Heart right ventricle (tissue), 16 donors: ENCODE measurements at regions not wholly inside any gene's neighbourhood (a gene's known extent, or its start where the extent isn't known, plus 50 kb on each side); places are given as distances from the start of the nearest gene placed in this dataset.

Experiments used
- ATAC-seq, 8 donors: fragments of 200-7000 bp; cut with Tn5 transposase; one replicate each; pipeline ENCODE4 v1.9.1; 2020; ENCODE audit warnings: mild to moderate bottlenecking in 8 of 8, moderate library complexity in 8 of 8, moderate number of reproducible peaks in 1 of 8
- DNase-seq, 2 donors: peaks; one replicate each; pipeline ENCODE4 v3.0.0-alpha.2; 2020
- H3K27ac ChIP-seq, 10 donors: fragments of 200-600 bp; sonication (generic) in 2 of 10; one replicate each; pipeline versions ENCODE4 v1.5.0 to v1.8.0; 2020 to 2022; ENCODE audit warnings: mild to moderate bottlenecking in 3 of 10
- H3K27me3 ChIP-seq, 7 donors: fragments of 200-600 bp; one replicate each; pipeline ENCODE4 v1.8.0; 2021 to 2022; ENCODE audit warnings: mild to moderate bottlenecking in 2 of 7
- H3K36me3 ChIP-seq, 9 donors: fragments of 200-600 bp; sonication (generic) in 1 of 9; one replicate each; pipeline versions ENCODE4 v1.5.0 to v1.8.0; 2020 to 2022; ENCODE audit warnings: mild to moderate bottlenecking in 2 of 9
- H3K4me1 ChIP-seq, 9 donors: fragments of 200-600 bp; sonication (generic) in 1 of 9; one replicate each; pipeline versions ENCODE4 v1.5.0 to v1.8.0; 2020 to 2022; ENCODE audit warnings: mild to moderate bottlenecking in 4 of 9
- H3K4me3 ChIP-seq, 10 donors: fragments of 200-600 bp; sonication (generic) in 2 of 10; one replicate each; pipeline versions ENCODE4 v1.5.0 to v1.8.0; 2020 to 2022; ENCODE audit warnings: mild to moderate bottlenecking in 7 of 10, moderate library complexity in 2 of 10
- H3K9me3 ChIP-seq, 11 donors: fragments of 200-600 bp in 10 of 11; sonication (generic) in 2 of 11; one replicate each; pipeline versions ENCODE4 v1.5.0 to v1.8.0; 2013 to 2022; ENCODE audit warnings: mild to moderate bottlenecking in 2 of 11, control low read depth in 1 of 11, moderate library complexity in 1 of 11
- CTCF ChIP-seq, 9 donors: fragments of 200-600 bp; sonication (generic) in 2 of 9; IDR thresholded peaks; one replicate each; pipeline versions ENCODE4 v1.5.0 to v1.8.0; 2021 to 2022; ENCODE audit warnings: antibody characterized with exemption in 9 of 9, mild to moderate bottlenecking in 5 of 9, moderate library complexity in 1 of 9
- WGBS, 2 donors: extraction: QIAGEN DNeasy Blood & Tissue Kit; methylation state at CpG; one replicate each; pipeline ENCODE4 v1.1.7; 2013; ENCODE audit warnings: inconsistent platforms in 1 of 2; 5-methylcytosine and 5-hydroxymethylcytosine counted together
- intact Hi-C, 10 donors: fragments of 100-400 bp; cut with DNase I; formaldehyde crosslinking; loops; one replicate each; pipeline versions ENCODE4 v1.11.1 to v1.14.2; 2022
- donor health status: Arrhythmogenic right ventricular cardiomyopathy.
- donor health status: ischemic (EF 13 %, LVEDD 7.1; RV severe dilation, severe dysfunction).
- donor health status: healthy with polysubstance abuse.
- donor health status: DM: no; HTN: yes; CAD: no.
- donor health status: DM: no; HTN: no; CAD: no.
- donor health status: ischemic (EF 25% LVEDD 6.9; RV normal size, moderate dysfunction).
- donor health status: ischemic (EF 25% LVEDD 5.7; RV mildly dilated, moderate dysfunction).
- donor health status: healthy.
- donor health status: DM: yes; HTN: yes; CAD: no.
- donor health status: Ischemic cardiomyopathy.
- donor health status: ischemic (EF 35%, LVEDD 5.7; RV mildly dilated, moderate dysfunction).
- donor health status: nonischemic (EF 11% LVEDD 7.7; RV severe dilation, severe dysfunction).
- donor health status: DM: yes; HTN: yes; CAD: no.
- donor health status: PGD.
- donor health status: ischemic (EF 29% LVEDD 5.4; RV normal size, mild dysfunction).
- donor health status: nonischemic (EF 23%, LVEDD 6.1; RV moderate dilation, normal function).

- ATAC-seq, result no peak
- intact Hi-C loops, result no loop called here
- no peak for TF ChIP-seq CTCF (IDR thresholded peaks at IDR 0.05)
- Histone ChIP-seq H3K4me1 (no peaks in the 10 kb centered on the region), H3K27me3 (peaks cover 0 to 17% (median 4%) of the 10 kb centered on the region in 7 donors), H3K4me3 (no peak overlapping the region), H3K36me3 (no peaks in the 10 kb centered on the region), H3K27ac (no peak overlapping the region), H3K9me3 (no peaks in the 10 kb centered on the region)
- DNase-seq, result no peak
- WGBS, 2 donors, result 85 to 86% methylated on average over 17 of the region's 17 CpGs
These were observed 58.1 kb upstream of the TPM4 start for GRCh38 chr19:16018106-16018755.

- ATAC-seq (no peak), DNase-seq (no peak)
- intact Hi-C loops, result no loop called here
- no peak for TF ChIP-seq CTCF (IDR thresholded peaks at IDR 0.05)
- H3K4me1 ChIP-seq, result no peaks in the 10 kb centered on the region
- no peaks in the 10 kb centered on the region for H3K9me3 ChIP-seq
- no peak overlapping the region for H3K4me3 ChIP-seq
- H3K36me3 ChIP-seq, result no peaks in the 10 kb centered on the region
- 67 to 68% methylated on average over 13 of the region's 13 CpGs for WGBS, 2 donors
- peaks cover 0 to 24% (median 4%) of the 10 kb centered on the region in 7 donors for H3K27me3 ChIP-seq
- no peak overlapping the region for H3K27ac ChIP-seq
These were observed 57.3 kb upstream of the TPM4 start for GRCh38 chr19:16018801-16019551.

DNA sequence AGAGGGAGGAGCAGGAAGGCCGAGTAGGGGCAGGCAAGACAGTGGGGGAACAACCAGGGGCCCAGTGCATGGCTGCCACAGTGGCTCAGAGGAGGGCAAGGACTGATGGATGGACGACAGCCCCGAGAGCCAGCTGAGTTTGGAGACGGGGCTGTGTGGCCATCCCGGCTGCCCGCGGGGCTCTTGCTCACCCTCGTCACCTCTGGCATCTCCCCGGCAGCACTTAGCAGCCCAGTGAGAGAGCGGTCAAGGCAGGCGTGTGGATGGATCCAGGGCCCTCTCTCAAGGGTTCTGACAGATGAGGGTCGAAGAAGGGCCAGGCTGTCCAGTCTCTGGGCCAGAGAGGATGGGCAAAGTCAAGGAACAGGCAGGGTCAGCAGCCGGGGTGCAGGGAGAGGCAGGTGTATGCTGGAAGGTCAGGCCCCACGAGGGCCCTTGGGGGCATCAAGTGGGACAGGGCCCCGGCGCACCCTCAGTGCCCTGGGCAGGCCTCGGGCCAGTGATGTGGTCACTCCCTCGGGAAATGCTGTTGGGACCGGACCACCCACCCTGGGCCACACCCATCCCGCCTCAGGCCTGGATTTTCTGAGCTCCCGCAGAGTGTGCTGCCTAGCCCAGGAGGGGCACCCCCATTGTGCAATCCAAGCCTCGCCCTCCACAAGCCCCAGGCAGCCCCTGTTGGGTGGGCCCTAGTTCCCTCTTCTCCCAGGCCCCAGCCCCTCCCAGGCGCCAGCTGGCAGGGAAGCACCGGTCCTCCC, 56.4 kb upstream of the TPM4 start:
- DNase-seq, result no peak
- no peaks in the 10 kb centered on the region for H3K4me1 ChIP-seq
- WGBS, 2 donors, result 74 to 80% methylated on average over 24 of the region's 24 CpGs
- no peak for TF ChIP-seq CTCF (IDR thresholded peaks at IDR 0.05)
- no peak overlapping the region for H3K27ac ChIP-seq
- ATAC-seq, result no peak
- H3K36me3 ChIP-seq, result no peaks in the 10 kb centered on the region
- intact Hi-C loops, result no loop called here
- H3K27me3 ChIP-seq, result peaks cover 0 to 24% (median 4%) of the 10 kb centered on the region in 7 donors
- H3K4me3 ChIP-seq, result no peak overlapping the region
- no peaks in the 10 kb centered on the region for H3K9me3 ChIP-seq

DNA sequence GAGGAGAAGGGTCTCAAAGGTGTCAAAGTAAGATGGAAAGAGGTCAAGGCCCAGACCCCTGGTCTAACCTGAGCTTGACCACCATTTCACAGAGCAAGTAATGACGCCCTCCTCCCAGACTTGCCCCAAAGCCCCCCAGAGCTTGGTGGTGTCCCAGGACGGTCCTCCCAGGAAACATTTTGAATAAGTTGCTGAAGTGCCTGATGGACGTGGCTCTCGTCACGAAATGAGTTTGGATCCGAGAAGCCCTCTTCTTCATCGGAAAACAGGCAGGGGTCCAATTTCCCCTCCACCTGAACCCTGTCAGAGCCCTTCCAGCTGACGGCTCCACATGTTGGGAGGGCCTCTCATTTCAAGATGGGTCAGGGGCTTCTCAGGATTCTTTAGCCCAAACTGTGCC, 54.5 kb upstream of the TPM4 start:
- Histone ChIP-seq H3K27ac (no peak overlapping the region), H3K9me3 (no peaks in the 10 kb centered on the region), H3K27me3 (peaks cover 0 to 24% (median 4%) of the 10 kb centered on the region in 7 donors), H3K4me3 (no peak overlapping the region), H3K4me1 (no peaks in the 10 kb centered on the region), H3K36me3 (no peaks in the 10 kb centered on the region)
- ATAC-seq (no peak), DNase-seq (no peak)
- no peak for TF ChIP-seq CTCF (IDR thresholded peaks at IDR 0.05)
- 73 to 80% methylated on average over 8 of the region's 8 CpGs for WGBS, 2 donors
- intact Hi-C loops, result no loop called here
